ENCODE measurements at regions not wholly inside any gene's neighbourhood (a gene's known extent, or its start where the extent isn't known, plus 50 kb on each side); places are given as distances from the start of the nearest gene placed in this dataset.

- peak; percentile 76 for DNase-seq (ENCODE audit: low read depth)
Measured at GRCh38 chr14:32254952-32255679, 52.0 kb upstream of the RNU6-8 start.

DNA sequence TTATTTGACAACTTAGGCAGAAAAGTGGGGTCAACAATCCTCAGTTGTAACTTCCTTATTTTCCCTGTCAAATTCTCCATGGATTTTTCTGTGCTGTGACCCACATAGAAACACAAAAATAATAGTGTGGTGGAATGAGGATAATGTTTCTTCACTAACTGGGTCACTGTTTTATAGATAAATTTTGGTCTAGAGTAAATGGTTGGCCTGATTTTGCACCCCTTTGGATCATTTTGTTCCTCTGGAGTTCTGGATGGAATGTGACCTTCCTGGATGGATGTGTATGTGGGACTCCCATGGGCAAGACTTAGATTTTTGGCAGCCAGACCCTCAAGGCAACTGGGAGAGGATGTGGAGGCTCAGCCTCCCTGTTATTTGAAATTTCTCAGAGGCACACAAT, 52.7 kb upstream of the RNU6-8 start:
- no peak for DNase-seq (ENCODE audit: low read depth)

DNA sequence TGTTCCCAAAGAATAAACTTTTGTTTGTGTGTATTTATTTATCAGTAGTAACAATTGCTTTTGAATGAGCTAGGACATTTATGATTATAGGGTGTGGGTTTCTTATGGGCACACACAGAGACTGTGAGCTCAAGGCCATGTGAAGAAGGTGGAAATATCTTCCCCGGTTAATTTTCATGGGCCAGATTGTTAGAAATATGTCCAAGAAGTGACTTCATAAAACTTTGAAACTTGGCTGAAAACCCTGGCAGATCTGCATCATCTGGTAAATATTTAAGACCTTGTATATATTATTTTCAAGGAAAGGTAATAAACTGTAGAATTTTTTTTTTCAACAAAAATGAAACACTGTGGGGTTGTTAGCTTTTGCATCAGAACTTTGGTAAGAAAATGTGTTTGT, 53.5 kb upstream of the RNU6-8 start:
- DNase-seq (ENCODE audit: low read depth), result no peak

- DNase-seq (ENCODE audit: low read depth), result no peak
Measured at GRCh38 chr14:32258336-32258993, 55.4 kb upstream of the RNU6-8 start.

- DNase-seq (ENCODE audit: low read depth), result peak; percentile 44
Measured at GRCh38 chr14:32259368-32260013, 56.4 kb upstream of the RNU6-8 start.

DNA sequence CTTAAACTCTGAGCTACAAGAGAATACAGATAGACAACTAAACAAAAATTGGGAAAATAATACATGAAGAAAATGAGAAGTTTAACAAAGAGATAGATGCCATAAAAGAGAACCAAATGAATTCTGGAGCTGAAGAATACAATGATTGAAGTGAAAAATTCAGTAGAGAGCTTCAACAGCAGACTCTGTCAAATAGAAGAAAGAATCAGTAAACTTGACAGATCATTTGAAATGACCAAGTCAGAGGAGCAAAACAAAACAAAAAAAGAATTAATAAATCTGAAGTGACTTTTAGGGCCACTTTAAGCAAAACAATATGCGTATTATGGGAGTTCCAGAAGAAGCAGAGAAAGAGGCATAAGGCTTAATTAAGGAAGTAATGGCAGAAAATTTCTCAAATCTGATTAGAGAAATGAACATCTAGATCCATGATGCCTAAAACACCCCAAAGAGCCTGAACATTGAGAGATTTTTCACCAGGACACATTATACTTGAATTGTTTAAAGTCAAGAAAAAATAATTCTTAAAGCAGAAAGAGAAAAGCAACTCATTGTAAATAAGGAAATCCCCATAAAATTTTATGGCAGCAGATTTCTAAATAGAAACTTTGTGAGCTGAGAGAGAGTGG, 61.0 kb upstream of the RNU6-8 start:
- DNase-seq (ENCODE audit: low read depth), result no peak

DNA sequence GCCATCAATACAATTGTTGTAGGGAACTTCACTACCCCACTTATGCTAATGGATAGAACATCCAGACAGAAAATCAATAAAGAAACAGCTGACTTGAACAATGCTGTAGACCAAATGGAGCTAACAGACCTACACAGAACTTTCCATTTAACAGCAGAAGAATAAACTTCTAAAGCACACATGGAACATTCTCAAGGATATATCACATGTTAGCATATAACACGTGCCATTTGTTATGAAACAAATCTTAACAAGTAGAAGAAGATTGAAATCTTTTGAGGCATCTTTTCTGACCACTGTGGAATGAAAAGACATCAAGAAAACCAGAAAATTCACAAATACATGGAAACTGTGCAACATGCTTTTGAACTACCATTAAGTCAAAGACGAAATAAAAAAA, 62.5 kb upstream of the RNU6-8 start:
- DNase-seq (ENCODE audit: low read depth), result no peak

- DNase-seq (ENCODE audit: low read depth), result no peak
Measured at GRCh38 chr14:32277998-32278397, 51.1 kb upstream of the AKAP6 start.

Data from myocyte (in vitro differentiated cells).